ENCODE measurements at regions not wholly inside any gene's neighbourhood (a gene's known extent, or its start where the extent isn't known, plus 50 kb on each side); places are given as distances from the start of the nearest gene placed in this dataset.

DNA sequence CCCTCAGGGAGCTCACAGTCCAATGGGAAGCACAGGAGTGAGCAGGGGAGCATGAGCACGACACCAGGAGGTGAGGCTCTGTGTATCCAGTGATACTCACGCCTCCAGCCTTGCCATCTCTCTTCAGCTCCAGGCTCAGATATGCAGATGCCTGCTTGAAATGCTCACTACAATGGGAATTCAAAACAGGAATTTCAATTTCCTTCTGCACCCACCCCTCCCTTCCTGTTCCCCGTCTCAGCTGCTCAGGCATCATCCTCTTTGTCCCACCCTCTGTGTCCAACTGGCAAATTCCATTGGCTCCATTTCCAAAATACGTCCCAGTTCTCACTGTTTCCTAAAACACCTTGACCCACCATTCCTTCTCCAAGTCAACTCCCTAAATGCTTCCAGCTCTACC lies 58.9 kb downstream of the FBXO2 start:
- TF ChIP-seq, protein P1, sequence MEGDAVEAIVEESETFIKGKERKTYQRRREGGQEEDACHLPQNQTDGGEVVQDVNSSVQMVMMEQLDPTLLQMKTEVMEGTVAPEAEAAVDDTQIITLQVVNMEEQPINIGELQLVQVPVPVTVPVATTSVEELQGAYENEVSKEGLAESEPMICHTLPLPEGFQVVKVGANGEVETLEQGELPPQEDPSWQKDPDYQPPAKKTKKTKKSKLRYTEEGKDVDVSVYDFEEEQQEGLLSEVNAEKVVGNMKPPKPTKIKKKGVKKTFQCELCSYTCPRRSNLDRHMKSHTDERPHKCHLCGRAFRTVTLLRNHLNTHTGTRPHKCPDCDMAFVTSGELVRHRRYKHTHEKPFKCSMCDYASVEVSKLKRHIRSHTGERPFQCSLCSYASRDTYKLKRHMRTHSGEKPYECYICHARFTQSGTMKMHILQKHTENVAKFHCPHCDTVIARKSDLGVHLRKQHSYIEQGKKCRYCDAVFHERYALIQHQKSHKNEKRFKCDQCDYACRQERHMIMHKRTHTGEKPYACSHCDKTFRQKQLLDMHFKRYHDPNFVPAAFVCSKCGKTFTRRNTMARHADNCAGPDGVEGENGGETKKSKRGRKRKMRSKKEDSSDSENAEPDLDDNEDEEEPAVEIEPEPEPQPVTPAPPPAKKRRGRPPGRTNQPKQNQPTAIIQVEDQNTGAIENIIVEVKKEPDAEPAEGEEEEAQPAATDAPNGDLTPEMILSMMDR (IDR thresholded peaks at IDR 0.05) = no peak
- TF ChIP-seq EP300 (IDR thresholded peaks at IDR 0.05) (no peak), POLR2A (IDR thresholded peaks at IDR 0.05; ENCODE audit: low read depth) (no peak)

All from esophagus muscularis mucosa (tissue), 4 donors.